ENCODE measurements at regions not wholly inside any gene's neighbourhood (a gene's known extent, or its start where the extent isn't known, plus 50 kb on each side); places are given as distances from the start of the nearest gene placed in this dataset.

DNA sequence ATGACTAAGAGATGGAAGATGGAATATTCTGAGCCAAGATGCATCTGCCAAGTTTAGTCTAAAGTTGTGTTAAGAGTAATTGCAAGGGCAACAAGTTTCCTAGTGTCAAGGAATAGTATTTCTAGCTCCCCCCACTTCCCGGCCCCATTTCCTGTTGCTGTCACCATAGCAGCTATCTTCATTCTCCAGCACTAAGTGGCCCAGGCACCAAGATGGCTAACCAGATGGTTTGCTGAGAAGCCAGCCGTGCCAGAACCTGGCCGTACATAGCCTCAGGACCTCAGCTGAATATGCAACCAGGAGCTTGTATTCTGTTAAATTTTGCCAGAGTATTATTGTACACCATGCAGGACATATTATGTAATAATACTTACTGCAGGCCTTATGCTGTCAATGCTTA, 108.8 kb upstream of the UMPS start:
- no peak overlapping the region for H3K4me3 ChIP-seq (ENCODE audit: insufficient read depth, low read length, poor library complexity, severe bottlenecking)
- H3F3A ChIP-seq (ENCODE audit: insufficient read depth), result no peaks in the 10 kb centered on the region
- TF ChIP-seq EZH2phosphoT487 (conservative IDR thresholded peaks at IDR 0.05; ENCODE audit: low read length), result no peak
- TF ChIP-seq, protein P1, sequence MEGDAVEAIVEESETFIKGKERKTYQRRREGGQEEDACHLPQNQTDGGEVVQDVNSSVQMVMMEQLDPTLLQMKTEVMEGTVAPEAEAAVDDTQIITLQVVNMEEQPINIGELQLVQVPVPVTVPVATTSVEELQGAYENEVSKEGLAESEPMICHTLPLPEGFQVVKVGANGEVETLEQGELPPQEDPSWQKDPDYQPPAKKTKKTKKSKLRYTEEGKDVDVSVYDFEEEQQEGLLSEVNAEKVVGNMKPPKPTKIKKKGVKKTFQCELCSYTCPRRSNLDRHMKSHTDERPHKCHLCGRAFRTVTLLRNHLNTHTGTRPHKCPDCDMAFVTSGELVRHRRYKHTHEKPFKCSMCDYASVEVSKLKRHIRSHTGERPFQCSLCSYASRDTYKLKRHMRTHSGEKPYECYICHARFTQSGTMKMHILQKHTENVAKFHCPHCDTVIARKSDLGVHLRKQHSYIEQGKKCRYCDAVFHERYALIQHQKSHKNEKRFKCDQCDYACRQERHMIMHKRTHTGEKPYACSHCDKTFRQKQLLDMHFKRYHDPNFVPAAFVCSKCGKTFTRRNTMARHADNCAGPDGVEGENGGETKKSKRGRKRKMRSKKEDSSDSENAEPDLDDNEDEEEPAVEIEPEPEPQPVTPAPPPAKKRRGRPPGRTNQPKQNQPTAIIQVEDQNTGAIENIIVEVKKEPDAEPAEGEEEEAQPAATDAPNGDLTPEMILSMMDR (IDR thresholded peaks at IDR 0.05; ENCODE audit: insufficient read depth, low read length, poor library complexity, severe bottlenecking), result no peak

DNA sequence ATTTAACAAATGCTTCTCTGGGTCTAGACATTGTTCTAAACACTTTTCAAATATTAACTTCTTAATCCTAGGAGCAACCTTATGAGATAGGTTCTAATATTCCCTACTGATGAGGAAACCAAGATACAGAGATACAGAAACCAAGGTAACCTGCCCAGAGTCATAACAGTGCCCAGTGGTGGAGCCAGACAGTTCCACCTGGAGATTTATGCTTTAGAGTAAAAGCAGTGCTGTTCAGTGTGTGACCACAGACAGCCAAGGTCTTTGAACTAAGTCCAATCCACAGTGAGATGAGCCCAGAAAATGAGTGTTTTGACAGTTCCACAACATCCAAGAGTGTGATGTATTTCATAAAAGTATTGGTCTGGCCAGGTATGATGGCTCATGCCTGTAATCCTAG, 105.2 kb upstream of the UMPS start:
- Histone ChIP-seq H3K9ac (ENCODE audit: low read length) (no peak overlapping the region), H3K9me2 (replicated peaks; ENCODE audit: insufficient read depth, low read length) (no peaks in the 10 kb centered on the region), H4K20me1 (ENCODE audit: low read depth, low read length) (no peaks in the 10 kb centered on the region)

More for the DNA sequence above, 108.8 kb upstream of the UMPS start:
- Histone ChIP-seq H3K36me3 (ENCODE audit: low read length) (no peaks in the 10 kb centered on the region), H4K20me1 (ENCODE audit: low read depth, low read length) (no peaks in the 10 kb centered on the region), H3K9me3 (ENCODE audit: insufficient read depth, low read length) (no peaks in the 10 kb centered on the region), H3K27ac (ENCODE audit: low read depth, low read length) (no peak overlapping the region), H3K79me2 (ENCODE audit: insufficient read depth, low read length) (no peaks in the 10 kb centered on the region), H2AFZ (ENCODE audit: low read depth, low read length, severe bottlenecking) (no peak overlapping the region), H3K4me2 (ENCODE audit: low read depth, low read length, poor library complexity, severe bottlenecking) (no peak overlapping the region), H3K9ac (ENCODE audit: low read length) (no peak overlapping the region), H3K27me3 (ENCODE audit: low read length) (no peaks in the 10 kb centered on the region), H3K9me2 (replicated peaks; ENCODE audit: insufficient read depth, low read length) (no peaks in the 10 kb centered on the region)

GRCh38 chr3:124627501-124627908, 102.7 kb upstream of the UMPS start:
- H4K20me1 ChIP-seq (ENCODE audit: low read depth, low read length), result no peaks in the 10 kb centered on the region
- H3K9ac ChIP-seq (ENCODE audit: low read length), result no peak overlapping the region
- H3K27me3 ChIP-seq (ENCODE audit: low read length), result no peaks in the 10 kb centered on the region
- H3K9me2 ChIP-seq (replicated peaks; ENCODE audit: insufficient read depth, low read length), result no peaks in the 10 kb centered on the region
- no peak overlapping the region for H3K4me3 ChIP-seq (ENCODE audit: insufficient read depth, low read length, poor library complexity, severe bottlenecking)
- no peaks in the 10 kb centered on the region for H3K9me3 ChIP-seq (ENCODE audit: insufficient read depth, low read length)
- no peaks in the 10 kb centered on the region for H3K36me3 ChIP-seq (ENCODE audit: low read length)
- H3K79me2 ChIP-seq (ENCODE audit: insufficient read depth, low read length), result no peaks in the 10 kb centered on the region
- TF ChIP-seq EZH2phosphoT487 (conservative IDR thresholded peaks at IDR 0.05; ENCODE audit: low read length), result no peak
- TF ChIP-seq, protein P1 (IDR thresholded peaks at IDR 0.05; ENCODE audit: insufficient read depth, low read length, poor library complexity, severe bottlenecking), result no peak
- no peak overlapping the region for H2AFZ ChIP-seq (ENCODE audit: low read depth, low read length, severe bottlenecking)
- H3F3A ChIP-seq (ENCODE audit: insufficient read depth), result no peaks in the 10 kb centered on the region
- H3K4me2 ChIP-seq (ENCODE audit: low read depth, low read length, poor library complexity, severe bottlenecking), result no peak overlapping the region
- no peak overlapping the region for H3K27ac ChIP-seq (ENCODE audit: low read depth, low read length)

More for the DNA sequence above, 105.2 kb upstream of the UMPS start:
- Histone ChIP-seq H3K27ac (ENCODE audit: low read depth, low read length) (no peak overlapping the region), H3K4me2 (ENCODE audit: low read depth, low read length, poor library complexity, severe bottlenecking) (no peak overlapping the region), H3K79me2 (ENCODE audit: insufficient read depth, low read length) (no peaks in the 10 kb centered on the region), H3K36me3 (ENCODE audit: low read length) (no peaks in the 10 kb centered on the region), H2AFZ (ENCODE audit: low read depth, low read length, severe bottlenecking) (no peak overlapping the region), H3F3A (ENCODE audit: insufficient read depth) (no peaks in the 10 kb centered on the region), H3K27me3 (ENCODE audit: low read length) (no peaks in the 10 kb centered on the region), H3K4me3 (ENCODE audit: insufficient read depth, low read length, poor library complexity, severe bottlenecking) (no peak overlapping the region), H3K9me3 (ENCODE audit: insufficient read depth, low read length) (no peaks in the 10 kb centered on the region)
- TF ChIP-seq EZH2phosphoT487 (conservative IDR thresholded peaks at IDR 0.05; ENCODE audit: low read length), result no peak
- TF ChIP-seq, protein P1 (IDR thresholded peaks at IDR 0.05; ENCODE audit: insufficient read depth, low read length, poor library complexity, severe bottlenecking), result no peak

All from SU-DHL-6 (cell line).